HCT116 (cell line): ENCODE measurements at regions not wholly inside any gene's neighbourhood (a gene's known extent, or its start where the extent isn't known, plus 50 kb on each side); places are given as distances from the start of the nearest gene placed in this dataset.

Experiments used
- ATAC-seq: fragments of 200-7000 bp; cut with Tn5 transposase; 2 replicates; pipeline ENCODE4 v1.9.1; 2020; ENCODE audit warnings: mild to moderate bottlenecking, moderate library complexity
- BruUV-seq: library from RNA; stranded (reverse); fragments of 400-500 nt; replicated peaks from 2 replicates; lab custom pipeline; 2021; lab: Mats Ljungman, UMichigan
- CTCF ChIA-PET: fragments of 300-600 bp; sonication (Branson Sonifier 250); formaldehyde crosslinking; loops from one replicate; lab custom pipeline; 2021; ENCODE audit warnings: antibody characterized with exemption; lab: Charles Lee
- POLR2A ChIA-PET: fragments of 300-600, 350-600 bp; sonication (Branson Sonifier 250); formaldehyde crosslinking; loops from one replicate; lab custom pipeline; 2021; ENCODE audit warnings: antibody characterized with exemption; lab: Charles Lee
- RAD21 ChIA-PET, 2 experiments: fragments of 300-600 bp; sonication (Branson Sonifier 250); formaldehyde crosslinking; loops; one replicate each; lab custom pipeline; 2023; ENCODE audit warnings: low total read pairs in 2 of 2; ENCODE audit not compliant: uncharacterized antibody in 2 of 2, unreplicated experiment in 2 of 2, low non-redundant PET in 1 of 2; lab: Charles Lee
- DNase-seq: peaks from one replicate; pipeline ENCODE4 v3.0.0-alpha.2; 2010; ENCODE audit warnings: low read depth, low spot score
- H2AFZ ChIP-seq: fragments of 200-600 bp; shearing (Covaris generic), sonication (generic); 2 replicates; pipeline ENCODE4 v1.6.1; 2017; ENCODE audit warnings: low read depth, mixed run types, mixed read lengths, antibody characterized with exemption, low read length; ENCODE audit not compliant: poor library complexity, severe bottlenecking
- H3K27ac ChIP-seq: 2 replicates; pipeline ENCODE4 v1.5.1; 2012; ENCODE audit warnings: low read depth, low read length
- H3K27me3 ChIP-seq: fragments of 200-600 bp; sonication (generic); 2 replicates; pipeline ENCODE4 v1.6.1; 2016; ENCODE audit warnings: mixed run types, low read length, mixed read lengths; ENCODE audit not compliant: insufficient read depth
- H3K36me3 ChIP-seq, 2 experiments: fragments of 200-500 bp in 1 of 2; fragments of 200-600 bp in 1 of 2; sonication (Bioruptor generic) in 1 of 2; sonication (generic) in 1 of 2; 2 replicates each; pipeline versions ENCODE4 v1.5.1 to v1.6.1; 2014 to 2016; ENCODE audit warnings: low read length in 2 of 2, inconsistent platforms in 1 of 2, mixed read lengths in 1 of 2, mixed run types in 1 of 2; ENCODE audit not compliant: insufficient read depth in 2 of 2, control insufficient read depth in 1 of 2
- H3K4me1 ChIP-seq, 2 experiments: fragments of 200-600 bp in 1 of 2; sonication (generic) in 1 of 2; 2 replicates each; pipeline versions ENCODE4 v1.5.1 to v1.6.1; 2012 to 2017; ENCODE audit warnings: low read length in 2 of 2, inconsistent platforms in 1 of 2, mild to moderate bottlenecking in 1 of 2, mixed read lengths in 1 of 2, mixed run types in 1 of 2, moderate library complexity in 1 of 2; ENCODE audit not compliant: insufficient read depth in 2 of 2, control insufficient read depth in 1 of 2
- H3K4me2 ChIP-seq: fragments of 200-600 bp; sonication (generic); 2 replicates; pipeline ENCODE4 v1.6.1; 2017; ENCODE audit warnings: mixed run types, low read length, mixed read lengths
- H3K4me3 ChIP-seq, 2 experiments: fragments of 200-600 bp in 1 of 2; sonication (generic) in 1 of 2; replicated peaks in 1 of 2; 2 replicates each; pipeline ENCODE4 v1.5.1; 2011 to 2016; ENCODE audit warnings: low read length in 2 of 2, control low read depth in 1 of 2, low read depth in 1 of 2, mild to moderate bottlenecking in 1 of 2, mixed read lengths in 1 of 2, mixed run types in 1 of 2
- H3K79me2 ChIP-seq: fragments of 200-600 bp; sonication (generic); 2 replicates; pipeline ENCODE4 v1.6.1; 2017; ENCODE audit warnings: mild to moderate bottlenecking, mixed run types, low read length, moderate library complexity, mixed read lengths; ENCODE audit not compliant: insufficient read depth
- H3K9ac ChIP-seq: fragments of 200-600 bp; sonication (generic); 2 replicates; pipeline ENCODE4 v1.6.1; 2016; ENCODE audit warnings: low read length, mixed read lengths
- H3K9me2 ChIP-seq: fragments of 200-600 bp; sonication (generic), shearing (Covaris generic); 2 replicates; pipeline ENCODE4 v1.6.1; 2017; ENCODE audit warnings: mixed run types, mild to moderate bottlenecking, moderate library complexity; ENCODE audit not compliant: insufficient read depth
- H3K9me3 ChIP-seq, 2 experiments: fragments of 200-500 bp in 1 of 2; fragments of 200-600 bp in 1 of 2; sonication (Bioruptor generic) in 1 of 2; sonication (generic) in 1 of 2; 2 replicates each; pipeline ENCODE4 v1.6.1; 2014 to 2017; ENCODE audit warnings: low read length in 2 of 2, mixed read lengths in 2 of 2, inconsistent platforms in 1 of 2, low read depth in 1 of 2, mild to moderate bottlenecking in 1 of 2, mixed run types in 1 of 2, moderate library complexity in 1 of 2; ENCODE audit not compliant: control insufficient read depth in 1 of 2, insufficient read depth in 1 of 2
- H4K20me1 ChIP-seq: fragments of 200-600 bp; sonication (generic), shearing (Covaris generic); 2 replicates; pipeline ENCODE4 v1.6.1; 2017; ENCODE audit warnings: mixed run types, mild to moderate bottlenecking, moderate library complexity; ENCODE audit not compliant: insufficient read depth
- EZH2 ChIP-seq: fragments of 200-600 bp; sonication (generic); IDR thresholded peaks from 2 replicates; pipeline ENCODE4 v1.6.1; 2017; ENCODE audit warnings: antibody characterized with exemption, mixed run types
- EZH2phosphoT487 ChIP-seq: fragments of 200-600 bp; IDR thresholded peaks from 2 replicates; pipeline ENCODE4 v1.6.1; 2018; ENCODE audit warnings: antibody characterized with exemption, borderline replicate concordance
- JUND ChIP-seq: IDR thresholded peaks from 2 replicates; pipeline ENCODE4 v1.6.1; 2012
- TCF7L2 ChIP-seq: IDR thresholded peaks from 2 replicates; pipeline ENCODE4 v1.7.0; 2011; ENCODE audit warnings: borderline replicate concordance, inconsistent platforms; ENCODE audit not compliant: insufficient read depth, insufficient read length; ENCODE audit errors: extremely low read depth
- ZNF274 ChIP-seq: fragments of 200-500 bp; sonication (Bioruptor generic); IDR thresholded peaks from 2 replicates; pipeline ENCODE4 v1.6.1; 2014; ENCODE audit warnings: mild to moderate bottlenecking, low read depth, low read length, inconsistent platforms
- intact Hi-C: fragments of 100-400 bp; cut with micrococcal nuclease; formaldehyde crosslinking; loops from 2 replicates; pipeline ENCODE4 v1.10.0; 2022
- TF ChIP-seq, protein P1 (sequence below): IDR thresholded peaks from 2 replicates; pipeline ENCODE4 v1.6.1; 2012

DNA sequence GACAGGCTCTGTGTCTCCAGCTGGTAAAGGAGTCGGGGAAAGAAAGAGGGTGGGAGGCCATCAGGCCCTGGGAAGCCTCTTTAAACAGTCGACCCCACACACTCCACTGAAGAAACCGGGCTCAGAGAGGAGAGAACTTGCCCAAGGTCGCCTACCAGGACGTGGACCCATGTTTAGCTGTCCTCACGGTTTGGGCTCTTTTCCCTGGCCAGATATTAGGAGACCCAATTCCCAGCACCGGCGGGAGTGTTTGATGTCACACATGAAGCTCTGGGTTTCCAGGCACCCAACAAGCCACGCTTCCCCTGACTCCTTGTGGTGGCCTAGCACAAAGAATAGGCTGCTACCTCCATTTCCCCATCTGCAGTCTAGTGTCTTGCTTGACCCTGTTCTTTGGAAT is 52.2 kb upstream of the GRIP2 start:
- TF ChIP-seq TCF7L2 (no peak), EZH2phosphoT487 (no peak), ZNF274 (no peak), JUND (no peak)
- TF ChIP-seq, protein P1, sequence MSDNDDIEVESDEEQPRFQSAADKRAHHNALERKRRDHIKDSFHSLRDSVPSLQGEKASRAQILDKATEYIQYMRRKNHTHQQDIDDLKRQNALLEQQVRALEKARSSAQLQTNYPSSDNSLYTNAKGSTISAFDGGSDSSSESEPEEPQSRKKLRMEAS, result no peak
- Histone ChIP-seq H3K79me2 (no peaks in the 10 kb centered on the region), H3K27ac (no peak overlapping the region), H3K4me3 (no peak overlapping the region), H2AFZ (no peak overlapping the region), H3K9ac (no peak overlapping the region), H3K4me2 (no peak overlapping the region), H3K9me2 (no peaks in the 10 kb centered on the region), H3K36me3 (no peaks in the 10 kb centered on the region), H3K9me3 (no peaks in the 10 kb centered on the region), H4K20me1 (no peaks in the 10 kb centered on the region), H3K27me3 (no peaks in the 10 kb centered on the region; the same call in 1 of the 2 replicates), H3K4me1 (peaks cover 2 to 8% of the 10 kb centered on the region in 2 experiments; a peak in 2 of 4 replicates)
- ATAC-seq (no peak), DNase-seq (no peak)
- ChIA-PET CTCF (no interaction called here), POLR2A (no interaction called here), RAD21 (no interaction called here)
- BruUV-seq, result no TSS peak
- intact Hi-C loops, result no loop called here

DNA sequence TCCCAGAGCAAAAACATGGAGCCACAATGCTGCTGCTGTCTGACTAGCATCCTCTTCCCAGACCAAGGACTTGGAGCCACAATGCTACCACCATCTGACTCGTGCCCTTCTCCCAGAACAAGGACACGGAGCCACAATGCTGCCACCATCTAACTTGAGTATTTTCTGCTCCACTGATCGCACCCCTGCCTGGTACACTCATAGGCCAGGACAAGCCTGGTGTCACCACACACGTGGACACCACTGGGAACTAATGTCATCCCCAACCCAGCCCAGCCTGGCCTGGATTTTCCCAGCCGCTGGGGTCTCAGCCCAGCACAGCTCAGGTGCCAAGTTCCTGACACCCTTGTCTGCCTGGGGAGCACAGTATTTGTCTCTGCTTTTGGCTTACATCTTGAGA is 52.7 kb upstream of the GRIP2 start:
- TF ChIP-seq EZH2, result no peak
- Histone ChIP-seq H3K4me1 (peaks cover 2 to 5% of the 10 kb centered on the region in 2 experiments; a peak in 2 of 4 replicates), H3K9ac (no peak overlapping the region), H3K36me3 (no peaks in the 10 kb centered on the region), H3K4me3 (no peak overlapping the region), H3K27me3 (no peaks in the 10 kb centered on the region; the same call in 1 of the 2 replicates), H3K27ac (no peak overlapping the region), H3K4me2 (no peak overlapping the region), H3K9me2 (no peaks in the 10 kb centered on the region), H3K79me2 (no peaks in the 10 kb centered on the region), H2AFZ (no peak overlapping the region), H3K9me3 (no peaks in the 10 kb centered on the region), H4K20me1 (no peaks in the 10 kb centered on the region)
- DNase-seq, result no peak
- POLR2A ChIA-PET, result no interaction called here
- ATAC-seq, result no peak
- CTCF ChIA-PET, result no interaction called here
- RAD21 ChIA-PET, result no interaction called here
- intact Hi-C loops, result no loop called here
- BruUV-seq, result no TSS peak
